ENCODE measurements at regions not wholly inside any gene's neighbourhood (a gene's known extent, or its start where the extent isn't known, plus 50 kb on each side); places are given as distances from the start of the nearest gene placed in this dataset.

DNA sequence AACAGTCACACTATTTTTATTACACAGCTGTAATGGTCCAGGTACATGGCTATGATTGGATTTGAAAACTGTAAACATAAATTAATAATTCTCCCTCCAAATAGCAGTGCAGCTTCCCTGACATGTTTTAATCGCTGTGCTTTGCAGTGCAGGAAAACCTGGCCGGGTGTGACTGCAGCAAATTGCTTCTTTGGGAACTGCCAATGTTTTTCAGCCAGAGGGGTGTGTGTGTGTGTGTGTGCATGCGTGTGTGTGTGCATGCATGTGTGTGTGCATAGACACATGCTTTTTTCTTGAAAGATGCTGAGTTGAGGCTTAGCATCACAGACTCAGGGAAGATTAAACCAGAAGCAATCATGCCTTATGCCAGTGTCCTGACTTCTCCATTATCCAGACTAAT is 231.2 kb downstream of the PRDM2 start:
- TF ChIP-seq, protein P1, sequence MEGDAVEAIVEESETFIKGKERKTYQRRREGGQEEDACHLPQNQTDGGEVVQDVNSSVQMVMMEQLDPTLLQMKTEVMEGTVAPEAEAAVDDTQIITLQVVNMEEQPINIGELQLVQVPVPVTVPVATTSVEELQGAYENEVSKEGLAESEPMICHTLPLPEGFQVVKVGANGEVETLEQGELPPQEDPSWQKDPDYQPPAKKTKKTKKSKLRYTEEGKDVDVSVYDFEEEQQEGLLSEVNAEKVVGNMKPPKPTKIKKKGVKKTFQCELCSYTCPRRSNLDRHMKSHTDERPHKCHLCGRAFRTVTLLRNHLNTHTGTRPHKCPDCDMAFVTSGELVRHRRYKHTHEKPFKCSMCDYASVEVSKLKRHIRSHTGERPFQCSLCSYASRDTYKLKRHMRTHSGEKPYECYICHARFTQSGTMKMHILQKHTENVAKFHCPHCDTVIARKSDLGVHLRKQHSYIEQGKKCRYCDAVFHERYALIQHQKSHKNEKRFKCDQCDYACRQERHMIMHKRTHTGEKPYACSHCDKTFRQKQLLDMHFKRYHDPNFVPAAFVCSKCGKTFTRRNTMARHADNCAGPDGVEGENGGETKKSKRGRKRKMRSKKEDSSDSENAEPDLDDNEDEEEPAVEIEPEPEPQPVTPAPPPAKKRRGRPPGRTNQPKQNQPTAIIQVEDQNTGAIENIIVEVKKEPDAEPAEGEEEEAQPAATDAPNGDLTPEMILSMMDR (IDR thresholded peaks at IDR 0.05), result no peak
- TF ChIP-seq POLR2A (IDR thresholded peaks at IDR 0.05), result no peak
